ENCODE measurements at regions not wholly inside any gene's neighbourhood (a gene's known extent, or its start where the extent isn't known, plus 50 kb on each side); places are given as distances from the start of the nearest gene placed in this dataset.

GRCh38 chr16:63287401-63287800 is 1251.2 kb upstream of the CDH8 start:
- TF ChIP-seq EZH2 (IDR thresholded peaks at IDR 0.05; ENCODE audit: borderline replicate concordance, insufficient read depth, low read length, poor library complexity, severe bottlenecking) (no peak), RAD21 (conservative IDR thresholded peaks at IDR 0.05) (no peak), POLR2AphosphoS5 (IDR thresholded peaks at IDR 0.05) (no peak), TAF1 (IDR thresholded peaks at IDR 0.05; ENCODE audit: low read depth) (no peak), EP300 (conservative IDR thresholded peaks at IDR 0.05; ENCODE audit: poor library complexity, severe bottlenecking) (no peak), SMC3 (conservative IDR thresholded peaks at IDR 0.05; ENCODE audit: poor library complexity) (no peak), CTCF (IDR thresholded peaks at IDR 0.05; ENCODE audit: poor library complexity, severe bottlenecking) (no peak), REST (IDR thresholded peaks at IDR 0.05; ENCODE audit: borderline replicate concordance) (no peak), MXI1 (conservative IDR thresholded peaks at IDR 0.05; ENCODE audit: poor library complexity, severe bottlenecking) (no peak)

GRCh38 chr16:63283721-63284120 is 1247.5 kb upstream of the CDH8 start:
- Histone ChIP-seq H3K4me2 (ENCODE audit: low read length) (no peak overlapping the region), H3K27me3 (ENCODE audit: insufficient read depth, low read depth, low read length) (no peaks in the 10 kb centered on the region), H3K79me2 (replicated peaks; ENCODE audit: insufficient read depth, low read length) (no peaks in the 10 kb centered on the region), H3K9me3 (ENCODE audit: low read length) (no peaks in the 10 kb centered on the region), H3F3A (ENCODE audit: insufficient read depth, low read length, poor library complexity, severe bottlenecking) (no peaks in the 10 kb centered on the region), H3K9me2 (ENCODE audit: insufficient read depth, low read length) (no peaks in the 10 kb centered on the region), H3K4me3 (ENCODE audit: low read length) (no peak overlapping the region), H3K9ac (ENCODE audit: low read length) (no peak overlapping the region), H2AFZ (ENCODE audit: low read depth, low read length) (no peak overlapping the region), H4K20me1 (ENCODE audit: insufficient read depth) (no peaks in the 10 kb centered on the region), H3K27ac (ENCODE audit: low read length) (no peak overlapping the region), H3K36me3 (ENCODE audit: insufficient read depth, low read length) (no peaks in the 10 kb centered on the region)
- TF ChIP-seq SMC3 (conservative IDR thresholded peaks at IDR 0.05; ENCODE audit: poor library complexity) (no peak), REST (IDR thresholded peaks at IDR 0.05; ENCODE audit: borderline replicate concordance) (no peak), POLR2AphosphoS5 (IDR thresholded peaks at IDR 0.05) (no peak), EP300 (conservative IDR thresholded peaks at IDR 0.05; ENCODE audit: poor library complexity, severe bottlenecking) (no peak), EZH2 (IDR thresholded peaks at IDR 0.05; ENCODE audit: borderline replicate concordance, insufficient read depth, low read length, poor library complexity, severe bottlenecking) (no peak), RAD21 (conservative IDR thresholded peaks at IDR 0.05) (no peak), CTCF (IDR thresholded peaks at IDR 0.05; ENCODE audit: poor library complexity, severe bottlenecking) (no peak), MXI1 (conservative IDR thresholded peaks at IDR 0.05; ENCODE audit: poor library complexity, severe bottlenecking) (no peak)

More at GRCh38 chr16:63287401-63287800, 1251.2 kb upstream of the CDH8 start:
- no peaks in the 10 kb centered on the region for H4K20me1 ChIP-seq (ENCODE audit: insufficient read depth)
- H3K79me2 ChIP-seq (replicated peaks; ENCODE audit: insufficient read depth, low read length) = no peaks in the 10 kb centered on the region
- H3K9me3 ChIP-seq (ENCODE audit: low read length) = no peaks in the 10 kb centered on the region
- no peaks in the 10 kb centered on the region for H3K27me3 ChIP-seq (ENCODE audit: insufficient read depth, low read depth, low read length)
- H3K36me3 ChIP-seq (ENCODE audit: insufficient read depth, low read length) = no peaks in the 10 kb centered on the region
- H3F3A ChIP-seq (ENCODE audit: insufficient read depth, low read length, poor library complexity, severe bottlenecking) = no peaks in the 10 kb centered on the region
- no peak overlapping the region for H3K27ac ChIP-seq (ENCODE audit: low read length)
- H3K9me2 ChIP-seq (ENCODE audit: insufficient read depth, low read length) = no peaks in the 10 kb centered on the region
- no peak overlapping the region for H2AFZ ChIP-seq (ENCODE audit: low read depth, low read length)
- no peak overlapping the region for H3K4me2 ChIP-seq (ENCODE audit: low read length)
- H3K4me3 ChIP-seq (ENCODE audit: low read length) = no peak overlapping the region
- H3K9ac ChIP-seq (ENCODE audit: low read length) = no peak overlapping the region
